K562 (cell line): ENCODE measurements at regions not wholly inside any gene's neighbourhood (a gene's known extent, or its start where the extent isn't known, plus 50 kb on each side); places are given as distances from the start of the nearest gene placed in this dataset.

Experiments used
- ATAC-seq: fragments of 200-7000 bp; cut with Tn5 transposase; 3 replicates; pipeline ENCODE4 v1.9.1; 2020; ENCODE audit warnings: moderate library complexity
- BruUV-seq: library from RNA; stranded (reverse); fragments of 400-500 nt; replicated peaks from 2 replicates; lab custom pipeline; 2021; lab: Mats Ljungman, UMichigan
- CTCF ChIA-PET: fragments of 300-600 bp; formaldehyde crosslinking; extraction: SDS; loops from one replicate; lab custom pipeline; 2021; ENCODE audit warnings: low intra/inter-chr PET ratio; lab: Yijun Ruan, JAX
- POLR2A ChIA-PET: fragments of 300-600, 350-650 bp; sonication (Branson Sonifier 250); formaldehyde crosslinking; extraction: SDS; loops from one replicate; lab custom pipeline; 2021; ENCODE audit warnings: antibody characterized with exemption, inconsistent platforms; lab: Yijun Ruan, JAX
- DNase-seq, 4 experiments: peaks; one replicate each; pipeline versions ENCODE4 v3.0.0 to v3.0.0-alpha.2; 2011 to 2018; ENCODE audit warnings: low spot score in 3 of 4, mixed read lengths in 3 of 4; ENCODE audit errors: extremely low read depth in 1 of 4
- FAIRE-seq: peaks from 2 replicates; lab custom pipeline; 2011; peaks lifted over from hg19 to GRCh38; lab: Jason Lieb, UNC
- H2AFZ ChIP-seq: 2 replicates; pipeline ENCODE4 v1.6.0; 2011; ENCODE audit warnings: low read depth, low read length, control low read depth, inconsistent platforms
- H3K27ac ChIP-seq: fragments of 200-600 bp; 3 replicates; pipeline ENCODE4 v1.8.0; 2011; ENCODE audit warnings: low read depth, mild to moderate bottlenecking, control low read depth, inconsistent platforms, low read length, moderate library complexity, mixed read lengths; ENCODE audit errors: extremely low read depth
- H3K27me3 ChIP-seq, 2 experiments: fragments of 300-600 bp in 1 of 2; 2 replicates in 1 of 2; 3 replicates in 1 of 2; pipeline versions ENCODE4 v1.6.0 to v1.8.0; 2011; ENCODE audit warnings: inconsistent platforms in 2 of 2, low read length in 2 of 2, mild to moderate bottlenecking in 1 of 2, mixed read lengths in 1 of 2, moderate library complexity in 1 of 2; ENCODE audit not compliant: control insufficient read depth in 2 of 2, insufficient read depth in 2 of 2
- H3K36me3 ChIP-seq: fragments of 300-600 bp; 3 replicates; pipeline ENCODE4 v1.8.0; 2011; ENCODE audit warnings: mild to moderate bottlenecking, low read length, inconsistent platforms; ENCODE audit not compliant: control insufficient read depth, insufficient read depth
- H3K4me1 ChIP-seq, 2 experiments: fragments of 200-600 bp in 1 of 2; replicated peaks in 1 of 2; 2 replicates in 1 of 2; 3 replicates in 1 of 2; pipeline versions ENCODE4 v1.5.1 to v1.8.0; 2011; ENCODE audit warnings: inconsistent platforms in 2 of 2, low read length in 2 of 2, mild to moderate bottlenecking in 1 of 2, mixed read lengths in 1 of 2, moderate library complexity in 1 of 2; ENCODE audit not compliant: control insufficient read depth in 2 of 2, insufficient read depth in 2 of 2
- H3K4me2 ChIP-seq: 2 replicates; pipeline ENCODE4 v1.6.1; 2011; ENCODE audit warnings: low read length, control low read depth, inconsistent platforms, mixed read lengths; ENCODE audit not compliant: insufficient read depth
- H3K4me3 ChIP-seq: fragments of 200-600 bp; sonication (generic), shearing (Covaris generic); 2 replicates; pipeline ENCODE4 v1.5.1; 2016; ENCODE audit warnings: control low read depth, inconsistent platforms
- H3K79me2 ChIP-seq: fragments of 200-600 bp; 3 replicates; pipeline ENCODE4 v1.8.0; 2011; ENCODE audit warnings: low read length, inconsistent platforms; ENCODE audit not compliant: control insufficient read depth, insufficient read depth
- H3K9ac ChIP-seq, 2 experiments: 2 replicates each; pipeline versions ENCODE4 v1.6.0 to v1.6.1; 2011; ENCODE audit warnings: low read depth in 2 of 2, low read length in 2 of 2, control low read depth in 1 of 2, inconsistent platforms in 1 of 2, mild to moderate bottlenecking in 1 of 2, mixed read lengths in 1 of 2; ENCODE audit not compliant: insufficient read depth in 1 of 2
- H3K9me1 ChIP-seq: one replicate; pipeline ENCODE4 v1.6.0; 2011; ENCODE audit warnings: inconsistent platforms, mild to moderate bottlenecking, low read length, moderate library complexity; ENCODE audit not compliant: control insufficient read depth, insufficient read depth
- H3K9me3 ChIP-seq: replicated peaks from 2 replicates; pipeline ENCODE4 v1.5.1; 2011; ENCODE audit warnings: low read depth, low read length, inconsistent platforms; ENCODE audit not compliant: control insufficient read depth, insufficient read depth
- H4K20me1 ChIP-seq: replicated peaks from 2 replicates; pipeline ENCODE4 v1.6.1; 2011; ENCODE audit warnings: low read length, inconsistent platforms, mixed read lengths; ENCODE audit not compliant: control insufficient read depth, insufficient read depth
- PURB ChIP-seq: sonication (generic); formaldehyde crosslinking; IDR thresholded peaks from 2 replicates; pipeline ENCODE4 v1.9.0; 2021; ENCODE audit warnings: low read depth, mild to moderate bottlenecking, missing genetic modification reagents
- ZBTB40 ChIP-seq, 2 experiments: fragments of 450-650 bp in 1 of 2; sonication (generic) in 1 of 2; formaldehyde crosslinking in 1 of 2; IDR thresholded peaks; 2 replicates each; pipeline versions ENCODE4 v1.7.1 to v1.9.0; 2016 to 2022; ENCODE audit warnings: inconsistent platforms in 1 of 2, mild to moderate bottlenecking in 1 of 2, missing genetic modification reagents in 1 of 2
- WGBS: fragments of 100-300 bp; shearing (Covaris generic); methylation state at CpG from one replicate; pipeline ENCODE4 v1.1.6; 2016; ENCODE audit warnings: low coverage, mixed read lengths; ENCODE audit not compliant: insufficient coverage; ENCODE audit errors: missing lambda C conversion rate; 5-methylcytosine and 5-hydroxymethylcytosine counted together
- in situ Hi-C: fragments of 300-500 bp; cut with MboI; formaldehyde crosslinking; loops from 4 replicates; pipeline ENCODE4 v1.15.0; 2018; ENCODE audit warnings: inconsistent platforms, mixed read lengths
- intact Hi-C: fragments of 100-400 bp; cut with micrococcal nuclease; formaldehyde crosslinking; loops from 2 replicates; pipeline ENCODE4 v1.14.2; 2022

GRCh38 chr20:58579069-58579818 is 64.0 kb upstream of the APCDD1L start:
- TF ChIP-seq ZBTB40 (IDR thresholded peaks at IDR 0.05) (peak; percentile 90), ZBTB40 (CRISPR knock-in tag; IDR thresholded peaks at IDR 0.05) (peak; percentile 90), PURB (CRISPR knock-in tag) (no peak)
- TF ChIP-seq, all 486 proteins: peak for 1
- CTCF ChIA-PET = no interaction called here

More at GRCh38 chr20:58579069-58579818, 64.0 kb upstream of the APCDD1L start:
- 6% methylated on average over 15 of the region's 15 CpGs for WGBS
- no peak for ATAC-seq
- in situ Hi-C loops = no loop called here
- Histone ChIP-seq H3K27me3 (peaks cover 40 to 69% of the 10 kb centered on the region in 2 experiments), H3K9me3 (no peaks in the 10 kb centered on the region), H2AFZ (no peak overlapping the region), H3K4me1 (no peaks in the 10 kb centered on the region; a peak in 1 of 5 replicates), H3K9ac (no peak overlapping the region), H3K36me3 (no peaks in the 10 kb centered on the region), H4K20me1 (peaks cover 4% of the 10 kb centered on the region; the same call in 1 of the 2 replicates), H3K9me1 (no peaks in the 10 kb centered on the region), H3K27ac (no peak overlapping the region), H3K4me3 (no peak overlapping the region), H3K79me2 (no peaks in the 10 kb centered on the region), H3K4me2 (no peak overlapping the region)
- DNase-seq = no peak
- intact Hi-C loops = no loop called here
- BruUV-seq = no TSS peak
- POLR2A ChIA-PET = interaction anchor here (0.6 kb wide), 1 partner anchor 55 kb away, joined by 3 read pairs; no protein-coding TSS in a partner anchor
- no peak for FAIRE-seq
